B cell (primary cell): ENCODE measurements at regions not wholly inside any gene's neighbourhood (a gene's known extent, or its start where the extent isn't known, plus 50 kb on each side); places are given as distances from the start of the nearest gene placed in this dataset.

ENCODE experiments used
- ATAC-seq: fragments of 200-7000 bp; cut with Tn5 transposase; one replicate; pipeline ENCODE4 v1.10.0; 2021; ENCODE audit warnings: low read depth, mild to moderate bottlenecking, moderate number of reproducible peaks, moderate library complexity
- CTCF ChIA-PET: fragments of 350-600 bp; sonication (Branson Sonifier 250); formaldehyde crosslinking; loops from one replicate; lab custom pipeline; 2021; ENCODE audit warnings: antibody characterized with exemption, inconsistent platforms; lab: Charles Lee
- POLR2A ChIA-PET: fragments of 350-600 bp; sonication (Branson Sonifier 250); formaldehyde crosslinking; loops from one replicate; lab custom pipeline; 2021; ENCODE audit warnings: antibody characterized with exemption; lab: Charles Lee
- DNase-seq: peaks from one replicate; pipeline ENCODE4 v3.0.0; 2013
- H2AFZ ChIP-seq: 2 replicates; pipeline ENCODE4 v1.6.1; 2012; ENCODE audit warnings: mild to moderate bottlenecking, low read depth, low read length; ENCODE audit not compliant: insufficient read depth, poor library complexity, severe bottlenecking
- H3K27ac ChIP-seq, 2 donors: 1 replicate in 1 of 2; 2 replicates in 1 of 2; pipeline ENCODE4 v1.5.1; 2012 to 2013; ENCODE audit warnings: low read length in 2 of 2, mild to moderate bottlenecking in 2 of 2, moderate library complexity in 1 of 2
- H3K27me3 ChIP-seq, 4 experiments: fragments of 200-600 bp in 1 of 4; sonication (generic) in 1 of 4; replicated peaks in 1 of 4; 1 replicate in 2 of 4; 2 replicates in 2 of 4; pipeline versions ENCODE4 v1.6.1 to v1.7.0; 2013 to 2016; ENCODE audit warnings: low read length in 3 of 4, mild to moderate bottlenecking in 2 of 4, mixed read lengths in 1 of 4, moderate library complexity in 1 of 4; ENCODE audit not compliant: insufficient read depth in 4 of 4, control insufficient read depth in 3 of 4; ENCODE audit errors: control extremely low read depth in 1 of 4
- H3K36me3 ChIP-seq, 2 experiments: replicated peaks in 1 of 2; 1 replicate in 1 of 2; 2 replicates in 1 of 2; pipeline versions ENCODE4 v1.6.1 to v1.7.1; 2013; ENCODE audit warnings: low read length in 1 of 2; ENCODE audit not compliant: insufficient read depth in 2 of 2, control insufficient read depth in 1 of 2; ENCODE audit errors: control extremely low read depth in 1 of 2, extremely low read depth in 1 of 2
- H3K4me1 ChIP-seq, 2 donors: fragments of 200-600 bp in 1 of 2; sonication (generic) in 1 of 2; 1 replicate in 1 of 2; 2 replicates in 1 of 2; pipeline versions ENCODE4 v1.5.1 to v1.6.1; 2013 to 2017; ENCODE audit warnings: low read length in 2 of 2; ENCODE audit not compliant: control insufficient read depth in 2 of 2, insufficient read depth in 2 of 2
- H3K4me2 ChIP-seq: replicated peaks from 2 replicates; pipeline ENCODE3; 2012; ENCODE audit warnings: mild to moderate bottlenecking, low read depth, low read length; ENCODE audit not compliant: poor library complexity, severe bottlenecking
- H3K4me3 ChIP-seq, 5 experiments: fragments of 200-600 bp in 1 of 5; sonication (generic) in 1 of 5; 1 replicate in 3 of 5; 2 replicates in 2 of 5; pipeline versions ENCODE4 v1.5.1 to v1.7.0; 2011 to 2016; ENCODE audit warnings: low read length in 4 of 5, mild to moderate bottlenecking in 4 of 5, low read depth in 2 of 5, control low read depth in 1 of 5, moderate library complexity in 1 of 5; ENCODE audit not compliant: insufficient read depth in 1 of 5; ENCODE audit errors: control extremely low read depth in 1 of 5, extremely low read depth in 1 of 5
- H3K79me2 ChIP-seq: fragments of 200-600 bp; sonication (generic); one replicate; pipeline ENCODE4 v1.6.0; 2016; ENCODE audit warnings: low read length; ENCODE audit not compliant: control insufficient read depth, insufficient read depth
- H3K9ac ChIP-seq: fragments of 200-600 bp; sonication (generic); 2 replicates; pipeline ENCODE4 v1.6.1; 2017; ENCODE audit warnings: mild to moderate bottlenecking, low read length, moderate library complexity
- H3K9me3 ChIP-seq, 3 donors: one replicate each; pipeline versions ENCODE4 v1.6.1 to v1.7.1; 2013; ENCODE audit warnings: low read length in 2 of 3; ENCODE audit not compliant: control insufficient read depth in 2 of 3, insufficient read depth in 1 of 3; ENCODE audit errors: control extremely low read depth in 1 of 3
- H4K20me1 ChIP-seq: 2 replicates; pipeline ENCODE4 v1.6.0; 2012; ENCODE audit warnings: mild to moderate bottlenecking, low read length; ENCODE audit not compliant: insufficient read depth, control insufficient read depth, poor library complexity, severe bottlenecking
- H3K27ac Mint-ChIP-seq: one replicate; pipeline ENCODE4 v1.8.0; 2021; ENCODE audit warnings: mixed read lengths
- H3K27me3 Mint-ChIP-seq: one replicate; pipeline ENCODE4 v1.8.0; 2021; ENCODE audit warnings: mixed read lengths
- H3K4me1 Mint-ChIP-seq: one replicate; pipeline ENCODE4 v1.8.0; 2021; ENCODE audit warnings: mixed read lengths
- H3K4me3 Mint-ChIP-seq: one replicate; pipeline ENCODE4 v1.8.0; 2021; ENCODE audit warnings: mixed read lengths
- H3K9me3 Mint-ChIP-seq: one replicate; pipeline ENCODE4 v1.8.0; 2022; ENCODE audit warnings: mixed read lengths; ENCODE audit not compliant: insufficient read depth
- EZH2 ChIP-seq: IDR thresholded peaks from 2 replicates; pipeline ENCODE4 v1.6.1; 2012; ENCODE audit warnings: borderline replicate concordance, low read depth, mild to moderate bottlenecking, moderate library complexity, low read length; ENCODE audit not compliant: insufficient read depth, poor library complexity, severe bottlenecking
- WGBS: methylation state at CpG from one replicate; pipeline ENCODE4 v1.1.5; 2013; ENCODE audit warnings: missing lambda C conversion rate; ENCODE audit not compliant: insufficient coverage; 5-methylcytosine and 5-hydroxymethylcytosine counted together
- intact Hi-C: fragments of 100-400 bp; cut with micrococcal nuclease; formaldehyde crosslinking; loops from one replicate; pipeline ENCODE4 v1.10.0; 2022
- TF ChIP-seq, protein P1 (sequence below): fragments of 200-600 bp; IDR thresholded peaks from one replicate; pipeline ENCODE4 v1.8.0; 2022; ENCODE audit warnings: antibody characterized with exemption, mild to moderate bottlenecking

DNA sequence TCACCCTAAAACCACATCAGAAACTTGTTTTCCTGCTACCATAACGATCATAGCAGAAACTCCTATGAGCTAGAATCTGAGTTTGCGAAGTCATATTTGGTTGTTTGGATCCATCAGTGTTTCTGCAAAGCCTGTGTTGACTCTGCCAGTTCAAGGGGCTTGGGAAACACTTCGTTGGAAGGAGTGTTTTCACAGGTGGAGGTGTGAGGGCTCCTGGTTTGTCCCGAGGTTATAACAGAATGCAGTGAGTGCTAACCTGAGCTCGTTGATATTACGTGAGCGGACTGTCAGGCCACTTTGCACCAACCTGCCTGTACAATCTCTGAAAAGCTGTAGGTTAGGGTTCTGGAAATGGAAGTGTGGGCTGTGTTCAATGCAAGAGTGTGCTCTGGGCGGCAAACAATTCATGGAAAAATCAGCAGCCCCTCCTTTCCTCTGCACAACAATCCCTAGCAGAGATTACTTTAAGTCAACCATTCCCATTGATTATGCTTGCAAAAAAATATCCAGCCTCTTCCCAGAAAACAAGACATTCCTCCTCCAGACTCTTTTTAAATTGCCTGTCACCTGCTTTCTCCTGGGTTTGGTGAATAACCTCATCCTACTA lies 622.0 kb downstream of the TYW1 start:
- no peak overlapping the region for H3K4me3 ChIP-seq
- 66% methylated on average over 6 of the region's 8 CpGs for WGBS
- no peak overlapping the region for H2AFZ ChIP-seq
- Mint-ChIP-seq H3K9me3 (peaks cover 3% of the 10 kb centered on the region), H3K27me3 (peaks cover 12% of the 10 kb centered on the region), H3K4me1 (no peaks in the 10 kb centered on the region), H3K4me3 (no peak overlapping the region), H3K27ac (no peak overlapping the region)
- H3K9me3 ChIP-seq, result peaks cover 0 to 2% (median 0%) of the 10 kb centered on the region in 3 donors
- intact Hi-C loops, result no loop called here
- DNase-seq (no peak), ATAC-seq (no peak)
- ChIA-PET CTCF (interaction anchor here (0.8 kb wide), 1 partner anchor 9 kb away, joined by 3 read pairs; no protein-coding TSS in a partner anchor), POLR2A (no interaction called here)
- H3K4me1 ChIP-seq, result no peaks in the 10 kb centered on the region
- no peaks in the 10 kb centered on the region for H3K36me3 ChIP-seq
- no peak overlapping the region for H3K4me2 ChIP-seq
- no peak overlapping the region for H3K9ac ChIP-seq
- no peak for TF ChIP-seq EZH2
- TF ChIP-seq, protein P1, sequence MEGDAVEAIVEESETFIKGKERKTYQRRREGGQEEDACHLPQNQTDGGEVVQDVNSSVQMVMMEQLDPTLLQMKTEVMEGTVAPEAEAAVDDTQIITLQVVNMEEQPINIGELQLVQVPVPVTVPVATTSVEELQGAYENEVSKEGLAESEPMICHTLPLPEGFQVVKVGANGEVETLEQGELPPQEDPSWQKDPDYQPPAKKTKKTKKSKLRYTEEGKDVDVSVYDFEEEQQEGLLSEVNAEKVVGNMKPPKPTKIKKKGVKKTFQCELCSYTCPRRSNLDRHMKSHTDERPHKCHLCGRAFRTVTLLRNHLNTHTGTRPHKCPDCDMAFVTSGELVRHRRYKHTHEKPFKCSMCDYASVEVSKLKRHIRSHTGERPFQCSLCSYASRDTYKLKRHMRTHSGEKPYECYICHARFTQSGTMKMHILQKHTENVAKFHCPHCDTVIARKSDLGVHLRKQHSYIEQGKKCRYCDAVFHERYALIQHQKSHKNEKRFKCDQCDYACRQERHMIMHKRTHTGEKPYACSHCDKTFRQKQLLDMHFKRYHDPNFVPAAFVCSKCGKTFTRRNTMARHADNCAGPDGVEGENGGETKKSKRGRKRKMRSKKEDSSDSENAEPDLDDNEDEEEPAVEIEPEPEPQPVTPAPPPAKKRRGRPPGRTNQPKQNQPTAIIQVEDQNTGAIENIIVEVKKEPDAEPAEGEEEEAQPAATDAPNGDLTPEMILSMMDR, result no peak
- H3K27me3 ChIP-seq, result no peaks in the 10 kb centered on the region
- no peak overlapping the region for H3K27ac ChIP-seq
- no peaks in the 10 kb centered on the region for H3K79me2 ChIP-seq
- no peaks in the 10 kb centered on the region for H4K20me1 ChIP-seq

GRCh38 chr7:67619175-67619574 lies 622.5 kb downstream of the TYW1 start:
- no peaks in the 10 kb centered on the region for H3K4me1 Mint-ChIP-seq
- no peak overlapping the region for H3K4me2 ChIP-seq
- H3K27me3 ChIP-seq, result no peaks in the 10 kb centered on the region
- H3K27ac Mint-ChIP-seq, result no peak overlapping the region
- 44% methylated on average over 8 of the region's 11 CpGs for WGBS
- peaks cover 0 to 2% (median 0%) of the 10 kb centered on the region in 3 donors for H3K9me3 ChIP-seq
- TF ChIP-seq EZH2, result no peak
- TF ChIP-seq, protein P1, result no peak
- H2AFZ ChIP-seq, result no peak overlapping the region
- H3K9me3 Mint-ChIP-seq, result peaks cover under 1% of the 10 kb centered on the region
- H3K79me2 ChIP-seq, result no peaks in the 10 kb centered on the region
- H4K20me1 ChIP-seq, result no peaks in the 10 kb centered on the region
- intact Hi-C loops, result no loop called here
- H3K4me1 ChIP-seq, result no peaks in the 10 kb centered on the region
- POLR2A ChIA-PET, result no interaction called here
- H3K9ac ChIP-seq, result no peak overlapping the region
- no peak for ATAC-seq
- no peak overlapping the region for H3K4me3 Mint-ChIP-seq
- CTCF ChIA-PET, result no interaction called here
- no peaks in the 10 kb centered on the region for H3K36me3 ChIP-seq
- no peak overlapping the region for H3K27ac ChIP-seq
- peaks cover 12% of the 10 kb centered on the region for H3K27me3 Mint-ChIP-seq
- no peak overlapping the region for H3K4me3 ChIP-seq
- no peak for DNase-seq
